ENCODE measurements at regions not wholly inside any gene's neighbourhood (a gene's known extent, or its start where the extent isn't known, plus 50 kb on each side); places are given as distances from the start of the nearest gene placed in this dataset.

DNA sequence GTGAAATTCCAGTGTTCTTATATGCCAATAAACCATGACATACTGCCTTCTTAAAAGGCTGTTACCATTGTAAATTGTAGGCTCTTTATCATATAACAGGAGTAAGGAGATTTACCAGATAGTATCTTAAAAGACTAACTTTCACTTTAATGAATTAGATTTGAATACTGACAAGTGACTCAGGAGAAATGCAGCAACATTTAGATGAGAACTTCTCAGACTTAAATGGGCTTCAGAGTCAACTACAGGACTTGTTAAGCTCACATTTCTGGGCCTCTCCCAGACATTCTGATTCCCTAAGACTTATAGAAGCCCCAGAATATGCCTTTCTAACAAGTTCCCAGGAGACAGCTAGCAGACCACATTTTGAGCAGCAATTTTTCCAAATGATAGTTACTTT lies 466.3 kb downstream of the ARL4A start:
- no peak for TF ChIP-seq EP300 (IDR thresholded peaks at IDR 0.05)
- TF ChIP-seq, protein P1, sequence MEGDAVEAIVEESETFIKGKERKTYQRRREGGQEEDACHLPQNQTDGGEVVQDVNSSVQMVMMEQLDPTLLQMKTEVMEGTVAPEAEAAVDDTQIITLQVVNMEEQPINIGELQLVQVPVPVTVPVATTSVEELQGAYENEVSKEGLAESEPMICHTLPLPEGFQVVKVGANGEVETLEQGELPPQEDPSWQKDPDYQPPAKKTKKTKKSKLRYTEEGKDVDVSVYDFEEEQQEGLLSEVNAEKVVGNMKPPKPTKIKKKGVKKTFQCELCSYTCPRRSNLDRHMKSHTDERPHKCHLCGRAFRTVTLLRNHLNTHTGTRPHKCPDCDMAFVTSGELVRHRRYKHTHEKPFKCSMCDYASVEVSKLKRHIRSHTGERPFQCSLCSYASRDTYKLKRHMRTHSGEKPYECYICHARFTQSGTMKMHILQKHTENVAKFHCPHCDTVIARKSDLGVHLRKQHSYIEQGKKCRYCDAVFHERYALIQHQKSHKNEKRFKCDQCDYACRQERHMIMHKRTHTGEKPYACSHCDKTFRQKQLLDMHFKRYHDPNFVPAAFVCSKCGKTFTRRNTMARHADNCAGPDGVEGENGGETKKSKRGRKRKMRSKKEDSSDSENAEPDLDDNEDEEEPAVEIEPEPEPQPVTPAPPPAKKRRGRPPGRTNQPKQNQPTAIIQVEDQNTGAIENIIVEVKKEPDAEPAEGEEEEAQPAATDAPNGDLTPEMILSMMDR (IDR thresholded peaks at IDR 0.05) = no peak

Data from stomach (tissue), 4 donors.